Endothelial cell of umbilical vein (primary cell): ENCODE measurements at regions not wholly inside any gene's neighbourhood (a gene's known extent, or its start where the extent isn't known, plus 50 kb on each side); places are given as distances from the start of the nearest gene placed in this dataset.

Source experiments
- BruUV-seq: library from RNA; stranded (reverse); fragments of 400-500 nt; replicated peaks from 2 replicates; lab custom pipeline; 2021; lab: Mats Ljungman, UMichigan
- CTCF ChIA-PET: fragments of 300-600, 350-600 bp; sonication (Branson Sonifier 250); formaldehyde crosslinking; loops from one replicate; lab custom pipeline; 2021; ENCODE audit warnings: antibody characterized with exemption, inconsistent platforms; lab: Charles Lee
- POLR2A ChIA-PET: fragments of 300-600, 350-600 bp; sonication (Branson Sonifier 250); formaldehyde crosslinking; loops from one replicate; lab custom pipeline; 2021; ENCODE audit warnings: antibody characterized with exemption, inconsistent platforms; lab: Charles Lee
- DNase-seq: peaks from one replicate; pipeline ENCODE4 v3.0.0-alpha.2; 2011; ENCODE audit warnings: low read depth, low spot score
- FAIRE-seq: peaks from 2 replicates; lab custom pipeline; 2011; peaks lifted over from hg19 to GRCh38; lab: Jason Lieb, UNC
- H2AFZ ChIP-seq: 2 replicates; pipeline ENCODE4 v1.6.0; 2012; ENCODE audit warnings: low read depth, low read length, control low read depth, inconsistent platforms
- H3K27ac ChIP-seq: 2 replicates; pipeline ENCODE4 v1.5.1; 2011; ENCODE audit warnings: low read depth, mild to moderate bottlenecking, control low read depth, low read length, moderate library complexity; ENCODE audit not compliant: insufficient read depth
- H3K27me3 ChIP-seq, 2 experiments: 2 replicates each; pipeline versions ENCODE4 v1.6.0 to v1.6.1; 2011; ENCODE audit warnings: low read length in 2 of 2, mixed read lengths in 1 of 2; ENCODE audit not compliant: control insufficient read depth in 2 of 2, insufficient read depth in 2 of 2
- H3K36me3 ChIP-seq, 2 experiments: 2 replicates in 1 of 2; 3 replicates in 1 of 2; pipeline ENCODE4 v1.5.1; 2011; ENCODE audit warnings: low read length in 2 of 2, mild to moderate bottlenecking in 1 of 2, moderate library complexity in 1 of 2; ENCODE audit not compliant: control insufficient read depth in 2 of 2, insufficient read depth in 2 of 2; ENCODE audit errors: extremely low read depth in 1 of 2
- H3K4me1 ChIP-seq: 3 replicates; pipeline ENCODE4 v1.5.1; 2011; ENCODE audit warnings: mild to moderate bottlenecking, low read length; ENCODE audit not compliant: control insufficient read depth, insufficient read depth; ENCODE audit errors: extremely low read depth
- H3K4me2 ChIP-seq: 2 replicates; pipeline ENCODE4 v1.6.1; 2011; ENCODE audit warnings: low read length, control low read depth, mixed read lengths; ENCODE audit not compliant: insufficient read depth
- H3K4me3 ChIP-seq, 3 experiments: fragments of 200-600 bp in 1 of 3; sonication (generic), shearing (Covaris generic) in 1 of 3; replicated peaks in 1 of 3; 2 replicates each; pipeline ENCODE4 v1.5.1; 2011 to 2016; ENCODE audit warnings: control low read depth in 3 of 3, low read length in 3 of 3, mild to moderate bottlenecking in 2 of 3, inconsistent platforms in 1 of 3, low read depth in 1 of 3, moderate library complexity in 1 of 3; ENCODE audit not compliant: insufficient read depth in 1 of 3
- H3K79me2 ChIP-seq: 2 replicates; pipeline ENCODE4 v1.6.0; 2012; ENCODE audit warnings: low read length, inconsistent platforms; ENCODE audit not compliant: control insufficient read depth, insufficient read depth
- H3K9ac ChIP-seq: replicated peaks from 2 replicates; pipeline ENCODE3; 2011; ENCODE audit warnings: low read length, control low read depth; ENCODE audit not compliant: insufficient read depth; ENCODE audit errors: extremely low read depth
- H3K9me1 ChIP-seq: replicated peaks from 3 replicates; pipeline ENCODE4 v1.6.0; 2011; ENCODE audit warnings: mild to moderate bottlenecking, low read length; ENCODE audit not compliant: control insufficient read depth, insufficient read depth; ENCODE audit errors: extremely low read depth
- H3K9me3 ChIP-seq: replicated peaks from 2 replicates; pipeline ENCODE4 v1.5.1; 2012; ENCODE audit warnings: low read length, inconsistent platforms; ENCODE audit not compliant: control insufficient read depth, insufficient read depth
- H4K20me1 ChIP-seq: replicated peaks from 2 replicates; pipeline ENCODE3; 2011; ENCODE audit warnings: mild to moderate bottlenecking, low read length; ENCODE audit not compliant: control insufficient read depth, insufficient read depth; ENCODE audit errors: extremely low read depth
- CTCF ChIP-seq, 2 donors: IDR thresholded peaks; 1 replicate in 1 of 2; 2 replicates in 1 of 2; pipeline ENCODE4 v1.5.1; 2011; ENCODE audit warnings: low read length in 2 of 2, mild to moderate bottlenecking in 2 of 2, moderate library complexity in 2 of 2, control low read depth in 1 of 2, inconsistent platforms in 1 of 2, low read depth in 1 of 2; ENCODE audit not compliant: insufficient read depth in 1 of 2; ENCODE audit errors: extremely low read depth in 1 of 2
- EZH2 ChIP-seq: IDR thresholded peaks from 2 replicates; pipeline ENCODE4 v1.6.1; 2012; ENCODE audit warnings: borderline replicate concordance, low read depth, mild to moderate bottlenecking, moderate library complexity, low read length, inconsistent platforms; ENCODE audit not compliant: severe bottlenecking
- FOS ChIP-seq: IDR thresholded peaks from 2 replicates; pipeline ENCODE4 v1.6.1; 2011; ENCODE audit warnings: mild to moderate bottlenecking, low read length, moderate library complexity, borderline replicate concordance; ENCODE audit not compliant: insufficient read depth
- GATA2 ChIP-seq: IDR thresholded peaks from 2 replicates; pipeline ENCODE4 v1.7.0; 2011; ENCODE audit warnings: low read depth, mild to moderate bottlenecking, moderate library complexity, mixed read lengths, low read length; ENCODE audit not compliant: insufficient read length, insufficient read depth
- JUN ChIP-seq: IDR thresholded peaks from 2 replicates; pipeline ENCODE4 v1.6.1; 2011; ENCODE audit warnings: borderline replicate concordance, low read depth; ENCODE audit not compliant: insufficient read length, insufficient read depth
- MAX ChIP-seq: IDR thresholded peaks from 2 replicates; pipeline ENCODE4 v1.6.1; 2011; ENCODE audit not compliant: insufficient read depth, insufficient read length
- MYC ChIP-seq: IDR thresholded peaks from one replicate; pipeline ENCODE4 v1.6.1; 2011; ENCODE audit warnings: mild to moderate bottlenecking, low read depth, low read length
- POLR2A ChIP-seq: IDR thresholded peaks from 2 replicates; pipeline ENCODE4 v1.6.1; 2012; ENCODE audit warnings: low read depth, mild to moderate bottlenecking, control low read depth, low read length
- POLR2AphosphoS5 ChIP-seq: IDR thresholded peaks from 2 replicates; pipeline ENCODE4 v1.6.1; 2012; ENCODE audit warnings: low read depth, mild to moderate bottlenecking, control low read depth, low read length, moderate library complexity; ENCODE audit not compliant: insufficient read depth
- dilution Hi-C: fragments of 300-500 bp; cut with MboI; formaldehyde crosslinking; loops from one replicate; pipeline ENCODE4 v1.15.0; 2019; ENCODE audit warnings: low sequenced_read_pairs; ENCODE audit not compliant: extremely low pct_ligation_motif_present
- intact Hi-C: fragments of 100-400 bp; cut with micrococcal nuclease; formaldehyde crosslinking; loops from one replicate; pipeline ENCODE4 v1.10.0; 2022

- Histone ChIP-seq H3K9me1 (no peaks in the 10 kb centered on the region), H3K4me2 (no peak overlapping the region), H3K27me3 (no peaks in the 10 kb centered on the region), H3K36me3 (no peaks in the 10 kb centered on the region), H3K4me3 (no peak overlapping the region), H3K9ac (no peak overlapping the region), H3K27ac (no peak overlapping the region), H2AFZ (no peak overlapping the region), H3K9me3 (no peaks in the 10 kb centered on the region), H3K79me2 (no peaks in the 10 kb centered on the region), H4K20me1 (no peaks in the 10 kb centered on the region), H3K4me1 (no peaks in the 10 kb centered on the region)
- no peak for DNase-seq
- TF ChIP-seq FOS: no peak
- TF ChIP-seq CTCF (IDR thresholded peaks at IDR 0.05; ENCODE audit: extremely low read depth in 1 of 2, insufficient read depth in 1 of 2, low read depth in 1 of 2, low read length in 2 of 2): no peak
- TF ChIP-seq POLR2A: no peak
- TF ChIP-seq POLR2AphosphoS5: no peak
- no peak for TF ChIP-seq GATA2
- TF ChIP-seq MAX: no peak
- no peak for TF ChIP-seq MYC
- no peak for TF ChIP-seq EZH2
- TF ChIP-seq JUN: no peak
- dilution Hi-C loops (no loop called here), intact Hi-C loops (no loop called here)
- no TSS peak for BruUV-seq
- POLR2A ChIA-PET: no interaction called here
- FAIRE-seq: no peak
- CTCF ChIA-PET: no interaction called here
Observed at GRCh38 chr15:53395871-53396270, 363.6 kb downstream of the WDR72 start.
